Neural cell (in vitro differentiated cells): ENCODE measurements at regions not wholly inside any gene's neighbourhood (a gene's known extent, or its start where the extent isn't known, plus 50 kb on each side); places are given as distances from the start of the nearest gene placed in this dataset.
"Not testable (repeated sequence)": the region's sequence is repeated elsewhere in the genome, so short reads cannot be mapped to it uniquely, and the experiment has no call there.

Experiments
- EP300 ChIP-seq: fragments of 450-650 bp; conservative IDR thresholded peaks from 2 replicates; pipeline ENCODE4 v1.6.1; 2014; ENCODE audit warnings: antibody characterized with exemption, mild to moderate bottlenecking, moderate library complexity; ENCODE audit not compliant: poor library complexity, severe bottlenecking
- EZH2 ChIP-seq: fragments of 200-600, 300-800 bp; shearing (Covaris generic), sonication (generic); IDR thresholded peaks from 2 replicates; pipeline ENCODE4 v1.6.1; 2014; ENCODE audit warnings: antibody characterized with exemption, low read length, borderline replicate concordance, mild to moderate bottlenecking; ENCODE audit not compliant: insufficient read depth, poor library complexity, severe bottlenecking
- MXI1 ChIP-seq: fragments of 450-650 bp; conservative IDR thresholded peaks from 2 replicates; pipeline ENCODE4 v1.6.1; 2014; ENCODE audit warnings: antibody characterized with exemption, mild to moderate bottlenecking; ENCODE audit not compliant: poor library complexity, severe bottlenecking
- POLR2AphosphoS5 ChIP-seq: IDR thresholded peaks from 2 replicates; pipeline ENCODE4 v1.6.1; 2012
- RAD21 ChIP-seq: fragments of 450-650 bp; conservative IDR thresholded peaks from 2 replicates; pipeline ENCODE4 v1.6.1; 2014; ENCODE audit warnings: antibody characterized with exemption, mild to moderate bottlenecking, moderate library complexity
- REST ChIP-seq: IDR thresholded peaks from 2 replicates; pipeline ENCODE4 v1.6.1; 2012; ENCODE audit warnings: borderline replicate concordance
- TF ChIP-seq, protein P1 (sequence below): fragments of 450-650 bp; IDR thresholded peaks from 2 replicates; pipeline ENCODE4 v1.5.1; 2014; ENCODE audit warnings: antibody characterized with exemption, mild to moderate bottlenecking, moderate library complexity; ENCODE audit not compliant: poor library complexity, severe bottlenecking

DNA sequence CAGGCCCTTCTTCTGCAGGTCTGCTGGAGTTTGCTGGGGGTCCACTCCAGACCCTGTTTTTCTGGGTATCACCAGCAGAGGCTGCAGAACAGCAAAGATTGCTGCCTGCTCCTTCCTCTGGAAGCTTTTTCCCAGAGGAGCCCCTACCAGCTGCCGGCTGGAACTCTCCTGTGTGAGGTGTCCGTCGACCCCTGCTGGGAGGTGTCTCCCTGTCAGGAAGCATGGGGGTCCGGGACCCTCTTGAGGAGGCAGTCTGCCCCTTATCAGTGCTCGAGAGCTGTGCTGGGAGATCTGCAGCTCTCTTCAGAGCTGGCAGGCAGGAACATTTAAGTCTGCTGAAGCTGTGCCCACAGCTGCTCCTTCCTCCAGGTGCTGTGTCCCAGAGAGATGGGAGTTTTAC is 1622.8 kb downstream of the KHDRBS2 start:
- TF ChIP-seq, protein P1, sequence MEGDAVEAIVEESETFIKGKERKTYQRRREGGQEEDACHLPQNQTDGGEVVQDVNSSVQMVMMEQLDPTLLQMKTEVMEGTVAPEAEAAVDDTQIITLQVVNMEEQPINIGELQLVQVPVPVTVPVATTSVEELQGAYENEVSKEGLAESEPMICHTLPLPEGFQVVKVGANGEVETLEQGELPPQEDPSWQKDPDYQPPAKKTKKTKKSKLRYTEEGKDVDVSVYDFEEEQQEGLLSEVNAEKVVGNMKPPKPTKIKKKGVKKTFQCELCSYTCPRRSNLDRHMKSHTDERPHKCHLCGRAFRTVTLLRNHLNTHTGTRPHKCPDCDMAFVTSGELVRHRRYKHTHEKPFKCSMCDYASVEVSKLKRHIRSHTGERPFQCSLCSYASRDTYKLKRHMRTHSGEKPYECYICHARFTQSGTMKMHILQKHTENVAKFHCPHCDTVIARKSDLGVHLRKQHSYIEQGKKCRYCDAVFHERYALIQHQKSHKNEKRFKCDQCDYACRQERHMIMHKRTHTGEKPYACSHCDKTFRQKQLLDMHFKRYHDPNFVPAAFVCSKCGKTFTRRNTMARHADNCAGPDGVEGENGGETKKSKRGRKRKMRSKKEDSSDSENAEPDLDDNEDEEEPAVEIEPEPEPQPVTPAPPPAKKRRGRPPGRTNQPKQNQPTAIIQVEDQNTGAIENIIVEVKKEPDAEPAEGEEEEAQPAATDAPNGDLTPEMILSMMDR, result not testable (repeated sequence)
- TF ChIP-seq REST, EP300, MXI1, EZH2, RAD21, POLR2AphosphoS5: not testable (repeated sequence)
